HG03039 (cell line): ENCODE measurements at regions not wholly inside any gene's neighbourhood (a gene's known extent, or its start where the extent isn't known, plus 50 kb on each side); places are given as distances from the start of the nearest gene placed in this dataset.
"Not testable (repeated sequence)": the region's sequence is repeated elsewhere in the genome, so short reads cannot be mapped to it uniquely, and the experiment has no call there.

Source experiments
- ATAC-seq: cut with Tn5 transposase; IDR thresholded peaks from one replicate; pipeline ENCODE4 v1.9.1; 2021; ENCODE audit warnings: mild to moderate bottlenecking, moderate library complexity; ENCODE audit not compliant: unreplicated experiment

- ATAC-seq = no peak
Observed at GRCh38 chr6:99801805-99802204, 192.2 kb downstream of the MCHR2 start.

- no peak for ATAC-seq
Observed at GRCh38 chr6:99802396-99803031, 191.5 kb downstream of the MCHR2 start.

DNA sequence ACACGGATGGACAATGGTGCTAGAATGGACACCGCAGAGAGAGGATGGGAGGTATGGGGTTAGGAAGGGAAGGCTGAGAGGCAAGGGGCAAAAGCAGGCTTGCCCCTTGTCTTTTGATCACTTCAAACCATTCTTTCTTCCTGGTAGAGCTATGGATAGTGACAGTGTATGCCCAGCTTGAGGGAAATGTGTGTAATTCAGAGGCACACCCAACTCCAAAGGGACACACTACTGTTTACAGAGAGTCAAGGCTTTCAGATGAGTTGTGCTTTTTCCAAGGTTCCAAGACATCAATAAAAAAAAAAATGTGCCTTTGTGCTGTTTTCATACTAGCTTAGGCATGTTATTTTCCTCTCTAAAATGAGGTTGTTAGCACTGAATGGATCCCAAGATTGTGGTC, 185.0 kb downstream of the MCHR2 start:
- ATAC-seq = no peak

DNA sequence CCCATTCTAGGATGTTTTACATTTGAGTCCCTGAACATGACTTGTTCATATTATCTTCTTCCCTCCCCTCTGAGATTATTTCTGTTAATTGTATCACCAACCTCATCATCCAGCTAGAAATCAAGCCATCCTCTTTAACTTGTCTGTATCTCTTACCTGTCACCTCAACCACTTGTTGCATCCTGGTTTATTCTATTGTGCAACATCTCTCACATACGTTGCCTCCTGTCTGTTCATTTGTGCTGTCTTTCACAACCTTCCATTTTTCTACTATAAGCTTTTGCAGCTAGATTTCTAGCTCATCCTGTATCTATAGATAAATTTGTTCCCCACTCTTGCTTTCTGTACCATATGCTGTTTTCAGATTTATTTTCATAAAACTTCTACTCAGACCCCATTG, 183.7 kb downstream of the MCHR2 start:
- no peak for ATAC-seq

DNA sequence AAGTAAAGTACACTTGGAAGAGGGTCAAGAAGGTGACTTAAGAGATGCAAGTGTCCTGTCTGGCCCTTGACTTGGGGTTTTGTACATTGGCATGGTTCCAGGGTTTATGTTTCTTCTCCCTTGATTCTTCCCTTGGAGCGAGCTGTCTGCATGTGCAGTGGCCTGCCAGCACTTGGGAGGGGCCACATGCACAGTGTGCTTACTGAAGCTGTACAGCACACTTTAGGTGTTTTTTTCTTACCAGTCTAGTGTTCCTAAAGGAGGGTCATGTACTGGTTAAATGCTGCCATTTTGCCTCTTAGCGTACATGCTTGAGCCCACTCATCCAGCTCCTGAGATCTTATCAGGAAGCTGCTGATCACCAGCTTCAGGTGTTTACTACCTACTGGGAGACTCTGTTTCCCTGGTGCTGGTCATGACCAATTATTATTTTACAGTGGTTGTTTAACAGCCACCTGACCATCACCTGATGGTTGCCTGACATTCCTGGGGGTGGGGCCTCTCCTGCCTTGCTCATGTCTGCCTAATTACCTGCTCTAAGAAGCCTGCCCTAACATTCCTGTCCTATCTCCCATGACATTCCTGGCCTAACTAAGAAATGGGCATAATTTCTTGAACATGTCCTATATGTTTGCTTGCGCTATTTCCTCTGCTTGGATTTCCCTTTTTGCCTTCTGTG, 182.9 kb downstream of the MCHR2 start:
- no peak for ATAC-seq

- ATAC-seq = no peak
Observed at GRCh38 chr6:99811636-99812035, 182.4 kb downstream of the MCHR2 start.

DNA sequence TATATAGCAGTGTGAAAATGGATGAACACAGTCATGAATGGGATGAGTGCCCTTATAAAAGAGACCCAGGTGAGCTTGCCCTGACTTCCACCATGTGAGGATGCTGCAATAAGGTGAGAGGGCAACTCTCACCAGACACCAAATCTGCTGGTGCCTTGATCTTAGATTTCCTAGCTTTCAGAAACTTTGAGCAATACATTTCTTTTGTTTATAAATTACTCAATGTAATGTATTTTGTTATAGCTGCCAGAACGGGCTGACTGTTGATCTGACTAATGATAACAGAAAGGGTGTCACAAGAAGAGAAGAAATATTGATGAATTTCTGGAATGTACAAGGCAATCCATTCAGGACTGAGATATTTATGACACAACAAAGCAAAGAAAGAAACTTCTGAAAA, 180.5 kb downstream of the MCHR2 start:
- ATAC-seq = no peak

DNA sequence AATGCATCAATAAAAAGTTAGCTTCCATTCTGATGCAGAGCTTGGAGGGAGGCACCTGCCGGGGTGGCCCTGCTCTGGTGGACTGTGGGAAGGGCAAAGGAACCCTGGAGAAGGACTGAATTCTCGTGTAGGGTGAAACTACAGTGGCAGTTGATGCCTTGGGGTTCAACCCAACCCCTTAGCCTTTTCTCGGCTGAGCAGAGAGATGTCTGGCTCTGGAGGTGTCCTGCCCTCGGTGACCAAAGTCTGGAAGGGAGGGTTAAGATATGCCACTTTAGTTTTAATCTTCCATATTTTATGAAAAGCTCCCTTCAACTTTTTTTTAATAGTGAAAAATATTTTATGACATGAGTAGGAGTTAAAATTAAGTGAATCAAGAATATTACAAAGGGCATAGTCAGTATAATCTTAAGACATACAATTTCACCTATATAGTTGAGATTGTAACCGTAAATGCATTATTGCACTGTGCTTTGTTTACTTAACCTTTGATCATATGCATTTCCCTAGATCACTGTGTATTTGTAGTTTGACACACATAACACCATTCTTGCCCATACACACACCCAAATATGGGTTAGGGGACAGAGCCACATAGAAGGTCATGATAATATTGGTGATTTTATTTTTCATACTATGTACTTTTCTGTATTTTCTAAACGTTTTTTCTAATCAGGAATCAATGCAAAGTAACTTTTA, 179.6 kb downstream of the MCHR2 start:
- ATAC-seq = no peak

GRCh38 chr6:99816795-99817194, 177.2 kb downstream of the MCHR2 start:
- ATAC-seq = no peak

DNA sequence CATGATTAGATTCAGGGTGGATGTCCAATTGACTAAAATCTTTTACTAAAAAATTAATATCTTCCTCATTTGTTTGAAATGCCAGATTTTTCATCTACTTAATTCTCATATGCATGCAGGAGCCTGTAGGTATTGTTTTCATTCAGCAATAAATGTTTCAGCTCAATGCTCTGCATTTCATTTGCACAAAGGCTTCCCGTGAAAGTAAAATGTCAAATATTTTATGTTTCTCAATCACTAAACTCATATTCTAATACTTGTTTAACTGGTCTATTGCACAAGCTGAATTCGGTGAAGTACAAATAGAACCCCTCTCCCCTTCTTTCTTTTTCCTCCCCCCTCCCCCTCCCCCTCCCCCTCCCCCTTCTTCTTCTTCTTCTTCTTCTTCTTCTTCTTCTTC, 175.9 kb downstream of the MCHR2 start:
- ATAC-seq = no peak

GRCh38 chr6:99819853-99820252, 174.2 kb downstream of the MCHR2 start:
- ATAC-seq = no peak

- ATAC-seq = no peak
Observed at GRCh38 chr6:99821164-99821563, 172.9 kb downstream of the MCHR2 start.

GRCh38 chr6:99822741-99823512, 171.1 kb downstream of the MCHR2 start:
- no peak for ATAC-seq

DNA sequence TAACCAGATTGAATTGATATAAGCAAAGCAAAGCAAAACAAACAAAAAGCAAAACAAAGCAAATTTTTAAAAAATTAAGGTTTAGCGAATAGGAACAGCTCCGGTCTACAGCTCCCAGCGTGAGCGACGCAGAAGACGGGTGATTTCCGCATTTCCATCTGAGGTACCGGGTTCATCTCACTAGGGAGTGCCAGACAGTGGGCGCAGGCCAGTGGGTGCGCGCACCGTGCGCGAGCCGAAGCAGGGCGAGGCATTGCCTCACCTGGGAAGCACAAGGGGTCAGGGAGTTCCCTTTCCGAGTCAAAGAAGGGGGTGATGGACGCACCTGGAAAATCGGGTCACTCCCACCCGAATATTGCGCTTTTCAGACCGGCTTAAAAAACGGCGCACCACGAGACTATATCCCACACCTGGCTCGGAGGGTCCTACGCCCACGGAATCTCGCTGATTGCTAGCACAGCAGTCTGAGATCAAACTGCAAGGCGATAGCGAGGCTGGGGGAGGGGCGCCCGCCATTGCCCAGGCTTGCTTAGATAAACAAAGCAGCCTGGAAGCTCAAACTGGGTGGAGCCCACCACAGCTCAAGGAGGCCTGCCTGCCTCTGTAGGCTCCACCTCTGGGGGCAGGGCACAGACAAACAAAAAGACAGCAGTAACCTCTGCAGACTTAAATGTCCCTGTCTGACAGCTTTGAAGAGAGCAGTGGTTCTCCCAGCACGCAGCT, 170.3 kb downstream of the MCHR2 start:
- not testable (repeated sequence) for ATAC-seq

DNA sequence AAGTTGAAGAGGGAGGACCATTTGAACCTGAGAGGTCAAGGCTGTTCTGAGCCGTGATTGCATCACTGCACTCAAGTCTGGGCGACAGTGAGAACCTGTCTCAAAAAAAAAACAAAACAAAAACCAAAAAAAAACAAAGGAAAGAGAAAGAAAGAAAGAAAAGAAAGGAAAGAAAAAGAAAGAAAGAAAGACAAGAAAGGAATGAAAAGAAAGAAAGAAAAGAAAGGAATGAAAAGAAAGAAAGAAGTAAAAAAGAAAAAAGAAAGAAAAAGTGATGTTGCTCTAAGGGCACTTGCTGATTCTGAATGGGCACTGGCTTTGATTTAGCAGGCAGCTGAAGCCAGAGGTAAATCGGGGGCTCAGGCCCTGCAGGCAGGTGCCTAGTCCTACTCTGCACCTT, 161.0 kb downstream of the MCHR2 start:
- no peak for ATAC-seq

DNA sequence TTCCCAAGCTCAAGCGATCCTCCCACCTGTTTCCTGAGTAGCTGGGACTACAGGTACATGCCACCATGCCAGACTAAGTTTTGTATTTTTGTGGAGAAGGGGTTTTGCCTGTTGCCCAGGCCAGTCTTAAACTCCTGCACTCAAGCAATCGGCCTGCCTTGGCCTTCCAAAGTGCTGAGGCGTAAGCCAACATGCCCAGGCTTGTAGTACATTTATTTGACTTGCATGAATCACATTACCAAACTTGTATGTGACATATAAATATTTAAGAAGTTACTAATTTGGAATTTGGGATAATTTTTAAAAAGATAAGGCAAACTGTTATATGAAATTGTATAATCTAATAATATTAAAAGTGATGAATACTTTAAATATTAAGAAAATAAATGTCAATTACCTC, 157.6 kb downstream of the MCHR2 start:
- no peak for ATAC-seq

DNA sequence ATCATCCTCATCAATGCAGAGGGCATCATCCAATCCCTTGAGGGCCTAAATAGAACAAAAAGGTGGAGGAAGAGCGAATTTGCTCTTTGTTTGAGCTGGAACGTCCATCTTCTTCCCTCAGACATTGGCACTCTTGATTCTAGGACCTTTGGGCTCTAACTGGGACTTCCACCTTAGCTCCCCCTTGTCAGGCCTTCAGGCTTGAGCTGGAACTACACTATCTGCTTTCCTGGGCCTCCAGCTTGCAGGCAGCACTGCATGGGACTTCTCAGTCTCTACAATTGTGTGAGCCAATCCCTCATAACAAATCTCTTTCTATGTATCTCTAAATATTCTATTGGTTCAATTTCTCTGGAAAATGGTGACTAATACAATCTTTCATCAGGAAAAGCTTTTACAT, 155.4 kb downstream of the MCHR2 start:
- ATAC-seq = no peak

- ATAC-seq = no peak
Observed at GRCh38 chr6:99841297-99841696, 152.7 kb downstream of the MCHR2 start.

DNA sequence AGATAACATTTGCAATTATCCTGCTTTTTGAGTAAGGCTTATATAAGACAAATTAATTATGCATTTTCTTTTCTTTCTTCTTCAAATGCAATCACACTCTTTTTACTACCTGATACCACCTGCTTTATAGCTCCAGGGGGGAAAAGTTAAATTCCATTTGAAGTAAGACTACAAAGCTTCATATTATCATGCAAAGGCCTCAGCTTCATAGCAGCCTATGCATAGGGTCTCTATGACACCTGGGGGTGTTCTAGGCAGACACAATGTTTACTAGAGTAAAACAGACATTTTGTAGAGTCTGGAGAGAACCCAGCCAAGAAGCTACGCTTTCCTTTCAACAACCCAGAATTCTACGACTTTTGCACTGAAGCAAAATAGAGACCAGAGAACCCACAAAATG, 148.0 kb downstream of the MCHR2 start:
- no peak for ATAC-seq

DNA sequence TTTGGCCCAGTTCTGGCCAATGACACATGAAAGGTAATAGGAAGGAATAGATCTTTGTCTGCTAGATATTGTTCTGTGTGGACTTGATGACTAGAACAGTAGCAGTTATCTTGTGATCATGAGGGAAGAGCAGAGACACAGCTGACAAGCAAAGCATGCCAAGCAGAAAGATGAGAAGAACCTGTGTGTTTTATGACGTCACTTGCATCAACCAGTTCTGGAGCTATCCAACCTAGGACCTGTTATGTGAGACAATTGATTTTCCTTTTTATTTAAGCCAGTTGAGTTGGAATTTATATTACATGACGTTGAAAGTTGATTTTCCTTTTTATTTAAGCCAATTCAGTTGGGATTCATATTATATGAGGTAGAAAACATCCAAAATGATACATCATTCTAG, 143.2 kb downstream of the MCHR2 start:
- no peak for ATAC-seq

GRCh38 chr6:99852031-99852430, 142.0 kb downstream of the MCHR2 start:
- ATAC-seq = no peak
